HG03175 (cell line): ENCODE measurements at regions not wholly inside any gene's neighbourhood (a gene's known extent, or its start where the extent isn't known, plus 50 kb on each side); places are given as distances from the start of the nearest gene placed in this dataset.

Source experiments
- ATAC-seq: cut with Tn5 transposase; IDR thresholded peaks from one replicate; pipeline ENCODE4 v1.9.1; 2021; ENCODE audit warnings: mild to moderate bottlenecking, moderate library complexity; ENCODE audit not compliant: unreplicated experiment

- no peak for ATAC-seq
Observed at GRCh38 chr11:134716582-134716981, 304.5 kb upstream of the B3GAT1 start.

DNA sequence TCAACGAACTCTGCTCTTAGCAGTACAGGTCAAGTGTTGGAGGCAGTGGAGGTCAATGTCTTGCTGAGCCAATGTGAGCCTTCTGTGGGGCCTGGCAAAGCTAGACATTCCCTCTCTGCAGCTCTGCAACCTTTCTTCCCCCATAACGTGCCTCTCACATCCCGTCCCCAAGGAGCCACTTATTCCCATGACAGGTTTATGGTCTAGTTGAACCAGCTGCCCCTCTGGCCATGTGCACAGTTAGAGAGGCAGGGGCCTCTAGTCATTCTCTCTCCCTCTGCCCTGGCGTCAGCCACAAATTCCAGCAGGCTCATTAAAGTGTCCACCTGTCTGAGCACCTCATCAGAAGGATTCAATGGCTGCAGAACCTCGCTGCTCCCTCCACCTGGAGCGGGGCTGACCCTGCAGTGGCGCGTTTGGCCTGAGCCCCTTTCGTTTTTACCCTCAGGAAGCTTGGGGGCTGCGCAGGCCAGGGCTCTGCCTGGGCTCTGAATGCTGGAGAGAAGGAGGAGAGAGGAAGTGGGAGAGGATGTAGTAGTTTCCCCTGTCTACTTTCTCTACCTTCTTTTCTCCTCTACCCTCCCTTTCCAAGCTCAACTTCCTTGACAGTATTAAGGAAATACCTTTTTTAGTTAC is 302.1 kb upstream of the B3GAT1 start:
- no peak for ATAC-seq

DNA sequence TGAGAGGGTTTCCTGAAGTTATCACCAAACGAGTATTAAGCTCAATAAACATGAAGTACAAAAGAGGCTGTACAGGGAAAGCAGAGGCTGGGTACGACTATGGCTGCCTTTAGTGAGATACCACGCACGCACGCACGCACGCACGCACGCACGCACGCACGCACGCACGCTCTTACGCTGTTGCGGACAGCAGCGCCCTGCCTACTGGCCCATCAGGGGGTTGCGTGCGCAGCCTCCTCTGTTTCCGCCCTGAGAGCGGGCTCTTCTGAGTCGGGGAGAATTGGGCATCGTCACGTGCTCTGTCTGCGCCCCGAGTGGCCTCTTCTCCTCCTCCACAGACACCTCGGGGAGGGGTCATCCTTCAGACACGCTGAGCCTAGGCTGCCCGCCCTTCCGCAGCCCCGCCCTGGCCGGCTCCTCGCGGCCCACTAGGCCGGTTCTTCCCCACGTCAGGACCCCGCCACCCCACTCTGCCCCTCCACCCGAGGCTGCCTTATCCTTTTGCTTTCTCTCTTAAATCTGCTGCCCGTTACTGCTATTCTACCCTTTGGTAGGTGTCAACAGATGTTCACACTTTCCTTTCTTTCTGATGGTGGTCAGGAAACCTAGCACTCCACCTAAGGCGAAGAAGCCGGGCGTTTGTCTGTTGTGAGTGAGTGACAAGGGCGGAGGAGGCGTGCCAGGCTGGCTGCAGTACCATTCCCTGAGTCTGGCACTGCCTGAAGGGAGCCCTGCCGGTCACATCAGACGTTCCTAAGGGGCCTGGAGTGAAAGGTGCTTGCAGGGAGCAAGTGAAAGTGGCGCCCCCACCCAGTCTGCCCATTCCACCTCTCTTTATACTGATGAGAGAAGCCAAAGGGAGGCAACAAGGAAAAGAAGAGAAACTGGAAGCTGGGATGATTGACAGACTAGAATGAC is 300.4 kb upstream of the B3GAT1 start:
- ATAC-seq = no peak

DNA sequence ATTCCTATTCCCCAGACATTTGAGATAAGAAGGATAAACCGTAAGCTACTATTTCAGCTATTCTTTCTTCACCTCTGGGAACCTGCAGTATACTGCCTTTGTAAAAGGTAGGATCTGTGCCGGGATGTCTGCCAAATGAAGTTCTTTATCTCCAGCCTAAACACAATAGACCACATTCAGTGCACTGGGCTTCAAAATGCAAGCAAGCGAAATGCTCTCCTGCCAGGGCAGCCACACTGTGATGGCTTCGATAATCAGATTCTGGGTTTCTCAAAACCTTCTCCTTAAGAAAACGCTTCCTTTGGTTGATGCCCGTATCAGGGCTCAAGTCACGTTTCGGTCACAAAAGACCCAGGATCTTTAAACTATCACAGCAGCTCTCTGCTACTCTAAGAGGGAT is 299.5 kb upstream of the B3GAT1 start:
- ATAC-seq = no peak

- ATAC-seq = no peak
Observed at GRCh38 chr11:134710861-134711407, 298.9 kb upstream of the B3GAT1 start.

GRCh38 chr11:134705858-134706257 is 293.8 kb upstream of the B3GAT1 start:
- ATAC-seq = no peak

DNA sequence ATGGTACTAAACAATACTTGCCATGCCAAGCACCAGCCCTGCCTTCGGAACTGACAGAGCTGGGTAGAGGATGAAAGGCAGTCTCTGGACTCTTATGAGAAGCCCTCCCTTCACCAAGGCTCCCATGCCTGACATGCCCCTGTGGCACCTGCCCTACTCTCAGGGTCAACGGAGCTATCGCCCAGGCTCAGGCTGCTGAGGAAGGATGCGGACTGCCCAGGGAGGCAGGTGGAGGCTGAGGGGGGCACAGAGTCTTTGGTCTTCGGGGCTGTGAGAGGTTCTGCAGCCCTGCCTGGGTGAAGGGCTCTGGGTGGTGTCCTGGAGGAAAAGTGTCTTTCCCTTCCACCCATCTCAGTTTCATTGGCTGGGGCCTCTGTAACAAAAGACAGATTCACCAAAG is 290.8 kb upstream of the B3GAT1 start:
- ATAC-seq = no peak

GRCh38 chr11:134701564-134702165 is 289.6 kb upstream of the B3GAT1 start:
- no peak for ATAC-seq

DNA sequence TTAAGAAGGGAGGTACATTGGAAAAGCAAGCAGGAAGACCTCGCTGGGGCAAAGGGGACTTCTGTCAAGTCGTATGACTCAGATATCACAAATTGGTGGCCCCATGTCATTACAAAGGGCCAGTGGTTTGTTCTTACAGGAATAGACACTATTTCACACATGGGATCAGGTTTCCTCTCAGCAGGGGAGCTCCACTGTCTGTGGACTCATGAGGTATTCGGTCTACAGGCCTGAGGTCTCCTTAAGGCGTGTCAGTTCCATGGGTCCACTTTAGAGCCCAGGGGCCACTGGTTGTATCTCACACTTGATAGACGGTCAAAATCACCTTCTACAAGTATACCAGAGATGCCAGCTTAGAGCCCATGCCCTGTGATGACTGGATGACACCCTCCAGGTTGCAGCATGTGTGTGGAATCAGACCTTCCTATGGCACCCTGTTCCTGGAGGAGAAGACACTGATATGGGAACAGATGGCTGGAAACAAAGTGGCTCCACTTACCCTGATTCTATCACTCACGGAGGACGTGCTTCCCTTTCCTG is 288.1 kb upstream of the B3GAT1 start:
- ATAC-seq = no peak

DNA sequence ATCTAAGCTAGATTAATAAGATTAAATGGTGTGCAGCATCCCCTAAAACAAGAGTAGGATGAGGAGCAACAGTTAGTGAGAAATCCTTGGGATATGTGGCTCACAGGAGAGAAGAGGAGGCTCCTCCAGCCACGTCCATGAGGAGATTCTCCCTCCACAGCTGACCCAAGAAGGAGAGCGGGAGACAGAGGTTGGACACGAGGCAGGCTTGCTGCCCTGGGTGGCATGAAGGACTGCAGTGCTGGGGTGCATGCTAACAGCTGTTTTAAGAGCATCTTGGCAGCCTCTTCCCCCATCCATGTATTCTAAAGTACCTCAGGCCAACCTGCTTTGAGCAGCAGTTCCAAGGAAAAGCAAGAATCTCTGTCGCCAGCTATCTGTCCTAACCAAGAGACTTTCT is 284.4 kb upstream of the B3GAT1 start:
- no peak for ATAC-seq

DNA sequence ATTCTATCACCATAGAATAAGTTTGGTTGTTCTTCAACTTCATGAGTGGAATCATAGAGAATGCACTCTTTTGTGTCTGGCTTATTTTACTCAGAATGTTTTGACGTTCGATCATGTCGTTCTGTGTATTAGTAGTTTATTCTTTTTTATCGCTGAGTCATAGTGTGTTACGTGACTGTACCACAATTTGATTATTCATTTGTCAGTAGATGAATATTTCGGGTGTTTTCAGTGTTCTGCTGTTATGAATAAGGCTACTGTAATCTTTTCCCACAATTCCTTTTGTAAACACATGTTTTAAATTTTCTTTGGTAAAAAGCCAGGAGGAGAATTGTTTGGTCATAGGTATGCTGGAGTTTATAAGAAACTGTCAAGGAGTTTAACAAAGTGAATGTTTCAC is 279.9 kb upstream of the B3GAT1 start:
- ATAC-seq = no peak

GRCh38 chr11:134691295-134691873 is 279.3 kb upstream of the B3GAT1 start:
- ATAC-seq = no peak

DNA sequence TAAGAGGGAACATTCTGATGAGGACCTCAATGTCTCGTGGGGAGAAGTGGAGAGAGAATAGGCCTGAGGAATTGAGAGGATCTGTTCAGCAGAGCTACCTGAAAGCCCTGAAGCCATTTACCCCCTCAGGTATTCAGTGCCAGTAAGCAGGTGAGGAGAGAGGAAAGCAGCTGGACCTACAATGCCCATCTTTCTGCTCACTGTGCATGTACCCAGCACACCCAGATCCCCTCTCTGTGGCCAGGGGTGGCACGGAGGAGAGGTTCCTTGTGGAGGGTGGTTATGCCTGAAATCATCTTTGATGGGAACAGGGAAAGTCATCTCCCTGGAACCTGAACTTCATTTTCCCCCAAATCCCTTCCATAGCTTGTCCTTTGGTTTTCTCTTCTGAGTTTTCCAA is 277.8 kb upstream of the B3GAT1 start:
- ATAC-seq = no peak

DNA sequence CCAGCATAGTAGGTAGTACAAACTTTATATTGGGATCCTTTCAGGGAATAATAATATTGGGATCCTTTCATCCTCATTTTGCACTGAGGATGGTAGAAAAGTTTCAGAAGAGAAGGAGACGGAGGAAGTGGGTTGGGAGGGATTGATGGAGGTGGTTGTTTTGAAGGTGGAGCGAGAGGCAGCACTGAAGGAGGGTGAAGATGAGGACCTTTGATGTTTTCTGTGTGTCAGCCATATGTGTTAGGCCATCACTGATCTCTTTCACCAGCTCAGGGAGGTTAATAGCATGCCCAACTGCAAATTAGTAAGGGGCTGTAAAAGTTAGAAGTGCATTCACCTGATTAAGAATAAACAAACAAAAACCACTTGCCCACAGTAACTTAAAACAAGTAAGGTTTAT is 275.5 kb upstream of the B3GAT1 start:
- ATAC-seq = no peak

DNA sequence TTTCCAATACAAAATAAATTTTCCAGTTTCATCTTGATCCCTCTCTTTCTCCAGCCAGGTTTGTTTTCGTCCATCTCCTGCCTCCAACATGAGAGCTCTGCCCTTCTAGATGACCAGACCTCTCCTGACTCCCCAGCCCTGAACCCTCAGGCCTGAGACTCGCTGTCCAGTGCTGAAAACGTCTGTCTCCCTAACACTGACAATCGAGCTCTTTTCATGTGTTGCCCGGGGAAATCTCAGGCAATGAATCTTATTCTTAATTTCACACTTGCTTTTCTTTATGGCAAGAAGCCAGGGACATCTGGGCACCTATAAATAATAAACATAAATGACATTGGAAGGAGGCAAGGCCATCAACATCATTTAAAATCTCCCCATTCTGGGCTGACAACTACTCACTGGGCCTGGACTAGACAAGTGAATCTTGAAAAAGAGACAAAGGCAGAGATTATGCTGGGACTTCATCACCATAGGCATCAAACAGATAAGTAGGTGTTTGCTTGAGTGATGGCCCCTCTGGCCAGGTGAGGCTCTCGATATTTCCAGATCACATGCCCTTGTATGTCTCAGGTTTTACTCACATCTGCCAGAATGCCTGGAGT is 274.5 kb upstream of the B3GAT1 start:
- ATAC-seq = no peak

DNA sequence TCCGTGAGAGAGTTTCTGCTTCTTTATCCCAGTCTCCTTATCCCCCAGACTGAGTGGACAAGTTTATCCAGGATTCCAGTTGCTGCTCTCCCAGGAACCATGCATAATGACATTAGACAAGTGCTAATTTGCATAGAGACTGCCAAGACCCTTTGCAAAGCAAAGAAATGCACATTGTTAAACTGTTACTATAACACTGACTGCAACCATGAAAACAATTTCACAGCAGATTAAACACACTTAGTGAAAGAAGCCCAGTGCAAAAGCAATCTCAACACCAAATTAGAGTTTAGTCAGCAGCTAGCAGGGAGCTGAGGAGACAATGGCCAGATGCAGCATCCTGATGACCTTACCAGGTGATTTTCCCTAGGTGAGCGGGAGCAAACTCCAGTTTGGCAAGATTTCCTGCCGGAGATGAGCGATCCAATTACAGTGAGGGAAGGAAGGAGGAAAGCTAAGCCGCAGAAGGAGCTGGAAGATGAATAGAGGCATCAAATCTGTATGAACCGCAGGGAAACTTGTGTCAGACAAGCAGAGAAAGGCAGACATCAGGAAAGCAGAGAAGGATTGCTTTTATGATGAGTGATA is 273.8 kb upstream of the B3GAT1 start:
- ATAC-seq = no peak

DNA sequence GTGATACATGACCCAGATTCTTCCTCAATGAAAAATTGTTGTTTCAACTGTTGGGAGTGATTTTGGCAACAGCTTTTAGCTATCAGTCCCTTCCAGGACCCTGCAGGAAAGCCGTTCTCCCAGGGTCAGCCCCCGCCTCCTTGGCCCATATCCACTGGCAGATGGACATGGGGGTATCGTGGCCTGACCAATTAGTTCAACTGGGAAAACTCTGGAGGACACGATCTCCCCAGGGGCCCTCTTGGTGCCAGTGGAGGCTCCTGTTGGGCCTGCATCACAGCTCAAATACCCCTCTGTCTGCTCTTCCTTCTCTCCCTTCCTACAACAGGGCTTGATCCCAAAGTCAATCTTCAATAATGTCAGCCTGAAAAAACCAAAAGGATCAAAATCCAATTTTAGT is 272.5 kb upstream of the B3GAT1 start:
- no peak for ATAC-seq

- ATAC-seq = no peak
Observed at GRCh38 chr11:134683860-134684259, 271.8 kb upstream of the B3GAT1 start.

GRCh38 chr11:134682577-134682976 is 270.5 kb upstream of the B3GAT1 start:
- no peak for ATAC-seq

DNA sequence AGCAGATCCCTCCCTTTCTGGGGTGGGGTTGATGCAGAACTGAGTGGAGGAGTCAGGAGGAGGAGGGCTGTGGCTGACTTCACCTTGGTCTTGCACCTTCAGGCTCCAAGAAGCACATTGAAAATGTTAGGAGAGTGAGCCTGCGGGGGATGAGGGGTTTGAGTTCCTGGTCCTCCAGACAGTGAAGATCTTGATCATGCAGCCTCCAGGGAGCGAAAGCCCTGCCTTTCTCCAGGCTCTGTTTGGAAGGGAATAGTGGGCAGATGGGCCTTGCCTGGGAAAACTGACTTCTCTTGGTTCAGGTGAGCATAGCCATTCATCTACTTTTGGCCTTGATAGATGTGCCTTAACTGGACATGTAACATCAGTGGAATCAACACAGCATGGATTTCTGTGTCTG is 267.6 kb upstream of the B3GAT1 start:
- ATAC-seq = no peak
